AG04450 (cell line): ENCODE measurements at regions not wholly inside any gene's neighbourhood (a gene's known extent, or its start where the extent isn't known, plus 50 kb on each side); places are given as distances from the start of the nearest gene placed in this dataset.

ENCODE experiments used
- CTCF ChIA-PET: fragments of 300-600, 350-600 bp; formaldehyde crosslinking; extraction: SDS; loops from one replicate; lab custom pipeline; 2022; ENCODE audit warnings: antibody characterized with exemption, inconsistent platforms; lab: Charles Lee
- POLR2A ChIA-PET: fragments of 350-600 bp; formaldehyde crosslinking; extraction: SDS; loops from one replicate; lab custom pipeline; 2021; ENCODE audit warnings: antibody characterized with exemption, inconsistent platforms; lab: Yijun Ruan, JAX
- DNase-seq: peaks from one replicate; pipeline ENCODE4 v3.0.0-alpha.2; 2011; ENCODE audit warnings: low read depth, low spot score
- H3K27ac ChIP-seq: one replicate; pipeline ENCODE4 v1.5.1; 2012; ENCODE audit warnings: low read depth, low read length, control low read depth
- H3K27me3 ChIP-seq: one replicate; pipeline ENCODE4 v1.6.0; 2012; ENCODE audit warnings: low read length; ENCODE audit not compliant: control insufficient read depth, insufficient read depth
- H3K4me3 ChIP-seq: 2 replicates; pipeline ENCODE4 v1.5.1; 2011; ENCODE audit warnings: mild to moderate bottlenecking, low read depth, low read length, control low read depth
- H3K9me3 ChIP-seq: 2 replicates; pipeline ENCODE4 v1.5.1; 2012; ENCODE audit warnings: low read length; ENCODE audit not compliant: control insufficient read depth, insufficient read depth
- CTCF ChIP-seq: IDR thresholded peaks from 2 replicates; pipeline ENCODE4 v1.5.1; 2011; ENCODE audit warnings: low read depth, low read length, control low read depth, inconsistent platforms

- CTCF ChIA-PET: interaction anchor here (1.3 kb wide), 1 partner anchor 256 kb away, joined by 3 read pairs; no protein-coding TSS in a partner anchor
- no peak overlapping the region for H3K27ac ChIP-seq
Measured at GRCh38 chr7:79553811-79554555, 100.5 kb upstream of the MAGI2 start.

GRCh38 chr7:79552463-79552862 is 99.0 kb upstream of the MAGI2 start:
- no peak overlapping the region for H3K27ac ChIP-seq
- H3K4me3 ChIP-seq: no peak overlapping the region
- ChIA-PET CTCF (no interaction called here), POLR2A (no interaction called here)
- H3K9me3 ChIP-seq: no peaks in the 10 kb centered on the region; the same call in 1 of the 2 replicates
- DNase-seq: no peak
- no peak for TF ChIP-seq CTCF
- H3K27me3 ChIP-seq: no peaks in the 10 kb centered on the region

More at GRCh38 chr7:79553811-79554555, 100.5 kb upstream of the MAGI2 start:
- Histone ChIP-seq H3K9me3 (no peaks in the 10 kb centered on the region; the same call in 1 of the 2 replicates), H3K4me3 (no peak overlapping the region), H3K27me3 (no peaks in the 10 kb centered on the region)
- TF ChIP-seq CTCF: no peak
- DNase-seq: no peak
- POLR2A ChIA-PET: interaction anchor here (0.6 kb wide), 1 partner anchor 340 kb away, joined by 3 read pairs; no protein-coding TSS in a partner anchor

- ChIA-PET CTCF (no interaction called here), POLR2A (no interaction called here)
- no peaks in the 10 kb centered on the region for H3K27me3 ChIP-seq
- DNase-seq: no peak
- H3K27ac ChIP-seq: no peak overlapping the region
- no peaks in the 10 kb centered on the region for H3K9me3 ChIP-seq
- TF ChIP-seq CTCF: no peak
- no peak overlapping the region for H3K4me3 ChIP-seq
Measured at GRCh38 chr7:79548727-79549126, 95.3 kb upstream of the MAGI2 start.

GRCh38 chr7:79547132-79547531 is 93.7 kb upstream of the MAGI2 start:
- H3K27ac ChIP-seq: no peak overlapping the region
- ChIA-PET POLR2A (no interaction called here), CTCF (no interaction called here)
- no peak overlapping the region for H3K4me3 ChIP-seq
- no peak for TF ChIP-seq CTCF
- H3K9me3 ChIP-seq: no peaks in the 10 kb centered on the region
- H3K27me3 ChIP-seq: no peaks in the 10 kb centered on the region
- no peak for DNase-seq

- H3K27me3 ChIP-seq: no peaks in the 10 kb centered on the region
- no peak overlapping the region for H3K4me3 ChIP-seq
- CTCF ChIA-PET: interaction anchor here (1.3 kb wide), 1 partner anchor 242 kb away, joined by 3 read pairs; no protein-coding TSS in a partner anchor
- H3K27ac ChIP-seq: no peak overlapping the region
- H3K9me3 ChIP-seq: no peaks in the 10 kb centered on the region
- POLR2A ChIA-PET: no interaction called here
- TF ChIP-seq CTCF: no peak
- no peak for DNase-seq
Measured at GRCh38 chr7:79540592-79540991, 87.1 kb upstream of the MAGI2 start.
